BLaER1 treated with 17β-estradiol and CSF1 and Interleukin-3, amounts not matched to agents 10 nM and 100 nM (cell line): ENCODE measurements at regions not wholly inside any gene's neighbourhood (a gene's known extent, or its start where the extent isn't known, plus 50 kb on each side); places are given as distances from the start of the nearest gene placed in this dataset.

Experiments used
- H3K27ac ChIP-seq, 11 experiments: shearing (Covaris generic); formaldehyde crosslinking; 2 replicates each; pipeline ENCODE4 v1.8.1; 2022
- H3K27me3 ChIP-seq, 11 experiments: shearing (Covaris generic); formaldehyde crosslinking; 2 replicates each; pipeline ENCODE4 v1.8.1; 2022
- H3K36me3 ChIP-seq, 11 experiments: shearing (Covaris generic); formaldehyde crosslinking; 2 replicates each; pipeline ENCODE4 v1.8.1; 2022
- H3K4me1 ChIP-seq, 10 experiments: shearing (Covaris generic); formaldehyde crosslinking; 2 replicates each; pipeline ENCODE4 v1.8.1; 2022
- H3K4me2 ChIP-seq, 11 experiments: shearing (Covaris generic); formaldehyde crosslinking; 2 replicates each; pipeline ENCODE4 v1.8.1; 2022
- H3K4me3 ChIP-seq, 10 experiments: shearing (Covaris generic); formaldehyde crosslinking; 2 replicates each; pipeline ENCODE4 v1.8.1; 2022
- H3K9ac ChIP-seq, 11 experiments: shearing (Covaris generic); formaldehyde crosslinking; 2 replicates each; pipeline ENCODE4 v1.8.1; 2022
- H3K9me3 ChIP-seq, 11 experiments: shearing (Covaris generic); formaldehyde crosslinking; replicated peaks in 1 of 11; 2 replicates each; pipeline ENCODE4 v1.8.1; 2022
- H4K20me1 ChIP-seq, 11 experiments: shearing (Covaris generic); formaldehyde crosslinking; 2 replicates each; pipeline ENCODE4 v1.8.1; 2022
- Cebpa-rat ChIP-seq, 11 experiments: shearing (Covaris generic); IDR thresholded peaks; 2 replicates each; pipeline ENCODE4 v1.8.1; 2022

- Histone ChIP-seq H3K27ac (no peak overlapping the region), H3K9ac (no peak overlapping the region)
- TF ChIP-seq Cebpa-rat (IDR thresholded peaks at IDR 0.05), result no peak
Measured at GRCh38 chr5:15387931-15388524, 112.0 kb upstream of the FBXL7 start.

GRCh38 chr5:15386122-15386521 lies 113.9 kb upstream of the FBXL7 start:
- peaks cover 0 to 23% (median 0%) of the 10 kb centered on the region in 11 experiments; a peak in 8 of 22 replicates for H3K9me3 ChIP-seq
- H3K4me1 ChIP-seq, result no peaks in the 10 kb centered on the region
- no peaks in the 10 kb centered on the region for H3K27me3 ChIP-seq
- H3K4me3 ChIP-seq, result no peak overlapping the region
- H4K20me1 ChIP-seq, result no peaks in the 10 kb centered on the region
- no peak overlapping the region for H3K9ac ChIP-seq
- TF ChIP-seq Cebpa-rat (IDR thresholded peaks at IDR 0.05), result no peak
- no peak overlapping the region for H3K27ac ChIP-seq
- H3K36me3 ChIP-seq, result no peaks in the 10 kb centered on the region
- no peak overlapping the region for H3K4me2 ChIP-seq

More at GRCh38 chr5:15387931-15388524, 112.0 kb upstream of the FBXL7 start:
- Histone ChIP-seq H3K9me3 (peaks cover 0 to 23% (median 0%) of the 10 kb centered on the region in 11 experiments; a peak in 8 of 22 replicates), H4K20me1 (no peaks in the 10 kb centered on the region), H3K27me3 (no peaks in the 10 kb centered on the region), H3K36me3 (no peaks in the 10 kb centered on the region), H3K4me2 (no peak overlapping the region), H3K4me3 (no peak overlapping the region), H3K4me1 (no peaks in the 10 kb centered on the region)

- Histone ChIP-seq H3K9ac (no peak overlapping the region), H3K4me3 (no peak overlapping the region), H3K27me3 (no peaks in the 10 kb centered on the region), H3K4me1 (no peaks in the 10 kb centered on the region), H3K27ac (no peak overlapping the region), H3K9me3 (peaks cover 0 to 23% (median 0%) of the 10 kb centered on the region in 11 experiments; a peak in 8 of 22 replicates), H3K36me3 (no peaks in the 10 kb centered on the region), H4K20me1 (no peaks in the 10 kb centered on the region), H3K4me2 (no peak overlapping the region)
- no peak for TF ChIP-seq Cebpa-rat (IDR thresholded peaks at IDR 0.05)
Measured at GRCh38 chr5:15385553-15385952, 114.4 kb upstream of the FBXL7 start.

- Histone ChIP-seq H3K4me1 (no peaks in the 10 kb centered on the region), H4K20me1 (no peaks in the 10 kb centered on the region), H3K9me3 (peaks cover 0 to 23% (median 0%) of the 10 kb centered on the region in 11 experiments; a peak in 8 of 22 replicates), H3K4me3 (no peak overlapping the region), H3K36me3 (no peaks in the 10 kb centered on the region), H3K27me3 (no peaks in the 10 kb centered on the region), H3K4me2 (no peak overlapping the region), H3K27ac (no peak overlapping the region), H3K9ac (no peak overlapping the region)
- no peak for TF ChIP-seq Cebpa-rat (IDR thresholded peaks at IDR 0.05)
Measured at GRCh38 chr5:15385037-15385436, 114.9 kb upstream of the FBXL7 start.

- Histone ChIP-seq H3K4me3 (no peak overlapping the region), H3K4me1 (no peaks in the 10 kb centered on the region), H3K9me3 (peaks cover 0 to 23% (median 0%) of the 10 kb centered on the region in 11 experiments; a peak in 8 of 22 replicates), H3K4me2 (no peak overlapping the region), H3K36me3 (no peaks in the 10 kb centered on the region), H3K9ac (no peak overlapping the region), H3K27ac (no peak overlapping the region), H4K20me1 (no peaks in the 10 kb centered on the region), H3K27me3 (no peaks in the 10 kb centered on the region)
- no peak for TF ChIP-seq Cebpa-rat (IDR thresholded peaks at IDR 0.05)
Measured at GRCh38 chr5:15384581-15384980, 115.4 kb upstream of the FBXL7 start.

GRCh38 chr5:15384176-15384575 lies 115.8 kb upstream of the FBXL7 start:
- H3K4me3 ChIP-seq, result no peak overlapping the region
- no peak for TF ChIP-seq Cebpa-rat (IDR thresholded peaks at IDR 0.05)

GRCh38 chr5:15383469-15383868 lies 116.5 kb upstream of the FBXL7 start:
- H3K36me3 ChIP-seq, result no peaks in the 10 kb centered on the region
- TF ChIP-seq Cebpa-rat (IDR thresholded peaks at IDR 0.05), result no peak
- no peak overlapping the region for H3K27ac ChIP-seq
- no peak overlapping the region for H3K4me2 ChIP-seq
- no peaks in the 10 kb centered on the region for H4K20me1 ChIP-seq
- no peak overlapping the region for H3K9ac ChIP-seq
- H3K4me1 ChIP-seq, result no peaks in the 10 kb centered on the region
- no peaks in the 10 kb centered on the region for H3K27me3 ChIP-seq
- peaks cover 0 to 23% (median 0%) of the 10 kb centered on the region in 11 experiments; a peak in 8 of 22 replicates for H3K9me3 ChIP-seq
- no peak overlapping the region for H3K4me3 ChIP-seq

More at GRCh38 chr5:15384176-15384575, 115.8 kb upstream of the FBXL7 start:
- no peak overlapping the region for H3K9ac ChIP-seq
- H3K27me3 ChIP-seq, result no peaks in the 10 kb centered on the region
- peaks cover 0 to 23% (median 0%) of the 10 kb centered on the region in 11 experiments; a peak in 8 of 22 replicates for H3K9me3 ChIP-seq
- no peaks in the 10 kb centered on the region for H4K20me1 ChIP-seq
- no peak overlapping the region for H3K27ac ChIP-seq
- no peaks in the 10 kb centered on the region for H3K36me3 ChIP-seq
- H3K4me2 ChIP-seq, result no peak overlapping the region
- no peaks in the 10 kb centered on the region for H3K4me1 ChIP-seq

GRCh38 chr5:15383021-15383420 lies 117.0 kb upstream of the FBXL7 start:
- no peak overlapping the region for H3K9ac ChIP-seq
- peaks cover 0 to under 1% (median 0%) of the 10 kb centered on the region in 10 experiments; a peak in 1 of 20 replicates for H3K4me1 ChIP-seq
- TF ChIP-seq Cebpa-rat (IDR thresholded peaks at IDR 0.05), result no peak
- H3K4me2 ChIP-seq, result no peak overlapping the region
- no peaks in the 10 kb centered on the region for H3K36me3 ChIP-seq
- H4K20me1 ChIP-seq, result no peaks in the 10 kb centered on the region
- no peaks in the 10 kb centered on the region for H3K27me3 ChIP-seq
- H3K9me3 ChIP-seq, result peaks cover 0 to 23% (median 0%) of the 10 kb centered on the region in 11 experiments; a peak in 8 of 22 replicates
- H3K27ac ChIP-seq, result no peak overlapping the region
- H3K4me3 ChIP-seq, result no peak overlapping the region

GRCh38 chr5:15377573-15378340 lies 122.2 kb upstream of the FBXL7 start:
- H3K4me3 ChIP-seq, result no peak overlapping the region
- H3K9me3 ChIP-seq, result no peaks in the 10 kb centered on the region
- H3K9ac ChIP-seq, result no peak overlapping the region
- H3K36me3 ChIP-seq, result no peaks in the 10 kb centered on the region
- H3K4me2 ChIP-seq, result peak overlapping the region in 8 of 11 experiments; percentile 8 to 37 (median 20); a peak in 8 of 22 replicates
- no peak for TF ChIP-seq Cebpa-rat (IDR thresholded peaks at IDR 0.05)
- H3K4me1 ChIP-seq, result peaks cover 0 to 14% (median 10%) of the 10 kb centered on the region in 10 experiments; a peak in 12 of 20 replicates
- no peaks in the 10 kb centered on the region for H4K20me1 ChIP-seq
- H3K27ac ChIP-seq, result no peak overlapping the region
- no peaks in the 10 kb centered on the region for H3K27me3 ChIP-seq
